Dedifferentiated amniotic fluid mesenchymal stem cell (primary cell): ENCODE measurements at regions not wholly inside any gene's neighbourhood (a gene's known extent, or its start where the extent isn't known, plus 50 kb on each side); places are given as distances from the start of the nearest gene placed in this dataset.

Experiments used
- DNase-seq: peaks from one replicate; pipeline ENCODE4 v3.0.0-alpha.2; 2016; ENCODE audit errors: extremely low spot score

- peak; percentile 49 for DNase-seq
These were observed 203.7 kb downstream of the ABHD5 start for GRCh38 chr3:43894176-43895049.

GRCh38 chr3:43895573-43895972, 204.8 kb downstream of the ABHD5 start:
- no peak for DNase-seq

- no peak for DNase-seq
These were observed 211.7 kb downstream of the ABHD5 start for GRCh38 chr3:43902415-43902814.

- DNase-seq, result no peak
These were observed 214.4 kb downstream of the ABHD5 start for GRCh38 chr3:43905157-43905556.

- no peak for DNase-seq
These were observed 216.2 kb downstream of the ABHD5 start for GRCh38 chr3:43906849-43907507.

- no peak for DNase-seq
These were observed 216.7 kb downstream of the ABHD5 start for GRCh38 chr3:43907508-43907858.

GRCh38 chr3:43908456-43908855, 217.7 kb downstream of the ABHD5 start:
- no peak for DNase-seq

GRCh38 chr3:43909149-43909548, 218.4 kb downstream of the ABHD5 start:
- no peak for DNase-seq

GRCh38 chr3:43910750-43911149, 220.0 kb downstream of the ABHD5 start:
- DNase-seq, result no peak

- DNase-seq, result no peak
These were observed 222.6 kb downstream of the ABHD5 start for GRCh38 chr3:43913036-43913948.

- no peak for DNase-seq
These were observed 223.5 kb downstream of the ABHD5 start for GRCh38 chr3:43914269-43914668.

- no peak for DNase-seq
These were observed 224.8 kb downstream of the ABHD5 start for GRCh38 chr3:43915546-43915945.

GRCh38 chr3:43917361-43917760, 226.6 kb downstream of the ABHD5 start:
- DNase-seq, result no peak

GRCh38 chr3:43919029-43919428, 228.3 kb downstream of the ABHD5 start:
- DNase-seq, result no peak

GRCh38 chr3:43921056-43921648, 230.4 kb downstream of the ABHD5 start:
- no peak for DNase-seq

- no peak for DNase-seq
These were observed 231.6 kb downstream of the ABHD5 start for GRCh38 chr3:43922374-43922773.

- DNase-seq, result no peak
These were observed 232.6 kb downstream of the ABHD5 start for GRCh38 chr3:43923104-43923882.

- no peak for DNase-seq
These were observed 235.3 kb downstream of the ABHD5 start for GRCh38 chr3:43926055-43926454.

GRCh38 chr3:43932921-43933320, 242.2 kb downstream of the ABHD5 start:
- peak; percentile 46 for DNase-seq

- DNase-seq, result no peak
These were observed 257.3 kb downstream of the ABHD5 start for GRCh38 chr3:43948013-43948412.

GRCh38 chr3:43949594-43949993, 258.9 kb downstream of the ABHD5 start:
- no peak for DNase-seq
